GM18502 (cell line): ENCODE measurements at regions not wholly inside any gene's neighbourhood (a gene's known extent, or its start where the extent isn't known, plus 50 kb on each side); places are given as distances from the start of the nearest gene placed in this dataset.

Source experiments
- ATAC-seq: cut with Tn5 transposase; IDR thresholded peaks from one replicate; pipeline ENCODE4 v1.9.1; 2021; ENCODE audit warnings: mild to moderate bottlenecking; ENCODE audit not compliant: unreplicated experiment, poor library complexity

DNA sequence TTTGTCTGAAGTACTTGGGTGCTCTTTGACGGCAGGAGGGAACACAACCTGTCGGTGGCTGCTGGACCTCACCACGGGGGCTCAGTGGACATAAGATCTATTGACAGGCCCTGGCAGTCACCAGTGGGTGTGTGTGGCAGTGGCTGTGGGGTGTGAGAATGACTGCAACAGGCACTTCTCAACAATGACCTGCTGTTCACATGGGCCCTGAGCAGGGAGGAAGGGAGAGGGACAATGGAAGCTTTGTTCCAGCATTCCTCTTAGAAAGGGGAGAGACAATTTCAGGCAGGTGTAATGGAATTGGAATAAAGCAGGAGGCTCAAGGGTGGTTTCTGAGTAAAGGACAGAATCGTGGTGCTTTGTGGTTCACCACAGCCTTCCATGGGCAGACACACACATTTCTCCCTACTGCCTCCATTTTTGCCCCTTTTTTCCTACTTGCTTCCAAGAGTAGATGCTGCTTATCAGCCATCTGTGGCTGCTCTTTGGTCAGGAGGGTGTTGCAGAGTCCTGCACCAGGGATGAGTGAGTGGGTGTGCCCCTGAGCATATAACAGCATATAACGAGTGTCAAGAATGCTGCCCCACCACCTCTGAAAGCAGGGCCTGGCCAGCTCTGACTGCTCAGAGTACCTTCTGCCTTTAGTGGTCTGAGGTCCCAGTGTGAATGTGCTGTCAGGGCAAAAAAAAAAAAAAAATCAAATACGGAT is 267.7 kb downstream of the RASSF9 start:
- ATAC-seq, result no peak

DNA sequence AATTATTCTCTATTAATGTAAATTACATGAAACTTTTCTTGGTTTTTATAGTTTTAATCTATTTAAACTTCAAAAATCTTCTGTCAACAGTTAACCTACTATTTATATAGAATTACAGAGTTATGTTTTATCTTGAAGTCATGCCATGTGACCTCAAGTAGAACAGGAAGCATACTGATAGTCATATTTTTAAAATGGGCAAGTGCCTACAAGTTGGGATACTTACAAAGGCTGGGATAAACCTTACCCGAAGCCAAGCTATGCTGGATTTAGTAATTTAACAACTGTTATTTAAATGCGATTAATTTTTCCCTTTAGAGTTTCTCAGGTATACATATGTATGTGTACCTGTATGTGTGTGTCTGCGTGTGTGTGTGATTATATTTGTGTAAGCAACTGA is 266.9 kb downstream of the RASSF9 start:
- no peak for ATAC-seq

DNA sequence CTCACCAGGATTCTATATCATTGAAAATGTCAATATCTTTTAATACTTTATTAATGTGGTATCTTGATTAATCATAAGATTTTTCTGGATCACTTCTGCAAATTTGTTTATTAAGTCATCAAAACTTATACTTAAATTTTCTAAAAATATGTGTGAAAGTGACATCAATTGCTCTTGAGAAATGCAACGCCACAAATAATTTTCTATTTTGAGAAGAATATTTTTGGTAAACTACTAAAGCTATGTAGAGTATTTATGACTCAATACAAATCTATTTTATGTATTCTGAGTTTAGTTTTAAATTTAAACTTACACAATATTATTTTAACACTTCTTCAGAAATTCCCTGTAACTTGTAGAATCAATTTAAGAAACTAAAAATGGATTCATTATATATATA is 263.3 kb downstream of the RASSF9 start:
- ATAC-seq, result no peak

DNA sequence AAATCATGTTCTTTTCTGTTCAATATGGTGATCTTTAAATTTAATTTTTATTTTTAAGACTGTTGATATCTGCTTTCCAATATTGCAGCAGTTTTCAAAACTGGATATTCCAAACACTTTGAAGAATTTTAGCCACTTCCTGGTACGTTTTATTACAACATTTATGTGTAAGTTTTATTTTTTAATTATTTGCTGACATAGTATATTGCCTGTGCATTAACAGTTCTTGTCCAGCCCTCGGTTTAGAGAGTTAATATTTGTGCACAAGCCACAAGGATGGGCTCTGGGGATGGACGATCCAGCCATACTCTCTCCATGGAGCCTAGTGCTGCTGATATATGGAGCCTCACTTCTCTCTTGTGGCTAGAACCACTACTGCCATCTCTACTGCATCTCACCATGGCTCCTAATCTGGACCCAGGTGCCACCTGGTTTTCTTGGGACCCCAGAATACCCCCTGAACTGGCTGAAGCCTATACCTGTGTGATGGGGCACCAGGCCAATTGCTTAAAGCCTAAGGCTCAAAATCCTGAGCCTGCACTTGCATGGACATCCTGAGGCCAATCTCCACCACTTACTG is 262.5 kb downstream of the RASSF9 start:
- no peak for ATAC-seq

DNA sequence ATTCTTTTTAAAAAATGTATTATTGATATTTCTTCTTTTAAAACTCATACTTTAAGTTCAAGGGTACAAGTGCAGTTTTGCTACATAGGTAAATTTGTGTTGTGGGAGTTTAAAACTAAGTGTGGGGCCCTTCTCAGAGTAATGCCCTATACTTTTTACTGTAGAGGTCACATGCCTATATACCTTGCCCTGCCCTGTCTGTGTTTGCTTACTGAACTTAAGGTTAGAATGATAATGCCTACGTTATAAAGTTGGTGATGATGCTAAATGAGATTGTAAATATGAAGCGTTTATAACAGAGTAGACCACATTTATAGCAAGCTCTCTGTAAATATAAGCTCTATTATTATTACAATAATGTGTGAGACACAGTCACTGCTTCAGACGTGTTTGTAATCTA is 261.9 kb downstream of the RASSF9 start:
- ATAC-seq, result no peak

DNA sequence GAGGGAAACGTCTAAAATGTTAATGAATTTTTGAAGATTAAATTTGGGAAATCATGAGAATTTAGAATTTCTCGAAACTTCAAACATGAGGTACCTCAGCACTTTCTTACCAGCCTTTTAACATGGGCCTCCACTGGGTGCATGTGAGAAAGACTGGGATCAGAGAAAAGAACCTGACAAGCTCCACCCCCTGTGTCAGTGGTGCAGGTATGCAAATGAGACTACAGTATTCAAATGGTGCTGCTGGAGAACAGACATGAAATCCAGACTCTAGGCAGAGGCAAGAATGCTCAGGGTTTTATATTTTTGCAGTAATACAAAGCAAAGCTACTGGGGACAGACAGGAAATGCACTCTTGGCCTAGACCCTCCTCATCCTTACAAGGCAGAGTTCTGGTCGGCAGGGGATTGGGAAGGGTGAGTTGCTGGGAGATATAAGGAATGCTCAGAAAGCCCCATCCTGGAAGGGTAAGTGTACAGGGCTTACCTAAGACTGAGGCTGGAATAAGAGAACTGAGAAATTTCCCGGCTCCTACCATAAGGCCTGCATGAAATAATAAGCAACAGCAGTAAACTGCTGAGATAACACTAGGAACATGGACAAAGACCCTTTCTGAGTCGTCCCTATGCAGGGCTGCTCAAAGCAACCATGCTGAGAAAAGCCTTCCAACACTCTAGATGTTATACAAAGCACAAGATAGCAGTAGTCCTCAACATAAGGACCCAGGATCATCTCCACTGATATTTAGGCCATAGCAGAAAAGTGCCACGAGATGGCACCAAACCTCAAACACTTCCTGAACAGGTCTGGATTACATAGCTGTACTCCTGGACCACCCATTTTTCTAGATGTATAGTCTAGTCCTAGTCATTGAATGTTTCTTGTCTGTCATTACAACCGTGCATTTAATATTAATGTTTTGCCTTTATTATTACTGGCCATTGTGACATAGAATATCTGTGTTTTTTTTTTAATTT is 260.8 kb downstream of the RASSF9 start:
- ATAC-seq, result peak; percentile 97

DNA sequence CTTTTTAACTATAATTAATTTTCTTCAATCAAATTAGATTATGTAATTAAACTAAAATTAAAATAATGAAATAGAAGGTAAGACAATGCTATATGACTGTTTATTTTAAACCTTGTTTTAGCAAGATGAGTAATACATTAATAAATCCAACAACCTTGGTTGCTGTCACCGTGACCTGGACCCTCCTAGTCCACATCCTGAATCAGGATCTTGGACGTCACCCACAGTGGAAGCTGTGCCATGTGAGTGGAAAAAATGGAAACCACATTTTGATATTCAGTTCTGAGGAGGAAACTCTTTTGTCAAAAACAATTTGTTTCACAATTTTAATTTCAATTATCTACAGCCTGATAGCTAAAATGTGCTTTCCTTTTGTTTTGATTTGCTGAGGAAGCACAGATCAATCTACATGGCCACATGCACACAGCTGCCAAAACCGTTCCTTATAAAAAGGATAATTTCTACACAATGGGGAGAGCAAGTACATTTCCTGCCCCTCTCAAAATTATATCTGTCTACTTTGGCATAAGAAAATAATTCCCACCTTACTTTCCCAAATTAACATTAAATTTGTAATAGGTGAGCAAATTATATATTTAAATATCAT is 255.5 kb downstream of the RASSF9 start:
- no peak for ATAC-seq

DNA sequence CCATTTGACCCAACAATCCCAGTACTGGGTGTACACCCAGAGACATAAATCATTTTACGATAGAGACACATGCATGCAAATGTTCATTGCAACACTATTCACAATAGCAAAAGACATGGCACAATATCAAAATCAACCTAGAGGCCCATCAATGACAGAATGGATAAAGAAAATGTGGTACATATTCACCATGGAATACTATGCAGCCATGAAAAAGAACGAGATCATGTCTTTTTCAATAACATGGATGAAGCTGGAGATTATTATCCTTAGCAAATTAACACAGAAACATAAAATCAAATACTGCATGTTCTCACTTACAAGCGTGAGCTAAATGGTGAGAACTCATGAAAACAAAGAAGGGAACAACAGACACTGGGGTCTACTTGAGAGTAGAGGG is 249.1 kb downstream of the RASSF9 start:
- no peak for ATAC-seq

DNA sequence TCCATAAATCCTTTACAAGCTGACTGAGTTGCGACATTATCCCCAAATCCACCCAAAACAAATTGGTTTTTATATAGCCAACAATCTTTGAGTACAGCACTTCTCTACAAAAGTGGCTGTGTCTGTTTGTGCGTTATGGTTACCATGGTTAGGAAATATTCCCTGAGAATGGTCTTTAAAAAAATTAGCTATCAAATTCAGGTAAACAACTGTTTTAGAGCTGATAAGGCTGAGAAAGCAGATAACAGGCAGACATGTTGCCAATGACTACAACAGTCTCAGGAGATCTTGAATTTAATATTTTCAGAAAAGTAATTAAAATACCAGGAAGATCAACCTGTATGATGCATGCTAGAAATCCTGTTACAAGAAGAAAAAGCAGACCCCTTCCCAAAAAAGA is 248.0 kb downstream of the RASSF9 start:
- no peak for ATAC-seq

DNA sequence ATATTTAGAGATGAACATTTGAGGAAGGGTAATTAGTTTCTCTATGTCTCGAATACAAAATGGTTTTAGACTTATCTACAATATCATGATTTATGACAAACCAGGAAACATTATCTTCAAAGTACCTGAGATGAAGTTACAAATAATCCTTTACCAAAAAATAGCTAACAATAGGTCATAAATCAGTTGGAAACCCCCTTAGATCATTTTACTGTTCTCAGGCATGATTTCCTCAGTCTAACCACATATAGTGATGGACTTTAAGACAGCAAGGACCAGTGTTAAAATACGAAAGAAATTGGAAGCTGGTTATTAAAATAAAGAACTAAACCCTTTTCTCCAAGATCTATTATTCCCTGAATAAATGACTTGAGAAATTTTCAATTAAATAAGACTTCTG is 235.4 kb downstream of the RASSF9 start:
- ATAC-seq, result no peak

DNA sequence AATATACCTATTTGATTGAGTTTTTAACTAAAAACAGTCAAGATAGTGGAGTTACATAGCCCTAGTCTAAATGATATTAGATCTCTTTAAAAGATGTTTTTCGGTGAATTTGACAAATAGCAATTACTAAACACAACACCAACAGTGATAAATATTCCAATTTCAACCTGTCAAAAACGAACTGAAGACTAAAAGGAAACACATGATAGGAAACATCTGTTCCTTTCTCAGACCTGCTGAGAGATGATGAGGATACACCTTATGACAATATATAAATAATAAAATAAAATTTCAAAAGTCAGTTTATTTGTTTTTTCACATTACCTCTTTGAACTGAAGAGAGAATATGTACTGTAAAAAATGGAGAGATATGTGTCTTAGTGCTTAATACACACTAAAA is 232.7 kb downstream of the RASSF9 start:
- no peak for ATAC-seq

DNA sequence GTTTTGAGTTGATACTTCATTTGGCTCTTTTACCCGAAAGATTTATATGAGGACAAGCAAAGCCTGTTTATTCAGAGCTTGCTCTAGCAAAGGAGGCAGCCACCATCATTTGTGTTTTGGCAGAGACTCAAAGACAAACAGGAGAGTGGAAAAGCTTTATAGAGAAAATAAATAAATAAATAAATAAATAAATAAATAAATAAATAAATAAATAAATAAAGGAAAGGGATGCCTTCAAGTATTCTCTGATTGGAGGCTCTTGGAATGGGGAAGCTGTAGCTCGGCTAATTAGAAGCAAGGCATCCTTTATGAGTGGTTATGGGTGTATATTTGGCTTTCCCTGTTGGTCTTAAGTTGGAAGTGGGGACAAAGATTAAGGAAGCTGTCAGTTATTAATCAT is 229.8 kb downstream of the RASSF9 start:
- ATAC-seq, result no peak

DNA sequence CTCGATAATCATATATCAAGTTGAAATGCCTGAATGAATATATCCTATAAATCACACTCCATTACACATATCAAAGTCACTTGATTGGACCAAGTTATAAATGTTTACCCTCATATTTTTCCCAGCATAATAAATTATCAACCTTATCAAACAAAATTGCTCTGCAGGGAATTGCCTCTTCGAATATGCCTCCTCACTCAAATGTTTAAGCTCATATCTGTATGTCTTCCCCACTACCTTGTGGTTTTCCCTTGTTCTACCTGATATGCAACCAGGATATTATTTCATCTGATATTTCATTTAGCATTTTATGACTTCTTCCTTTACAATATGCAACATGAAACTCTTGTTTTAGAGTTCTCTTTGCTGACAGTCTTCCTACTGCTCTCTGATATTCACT is 226.4 kb downstream of the RASSF9 start:
- ATAC-seq, result no peak

DNA sequence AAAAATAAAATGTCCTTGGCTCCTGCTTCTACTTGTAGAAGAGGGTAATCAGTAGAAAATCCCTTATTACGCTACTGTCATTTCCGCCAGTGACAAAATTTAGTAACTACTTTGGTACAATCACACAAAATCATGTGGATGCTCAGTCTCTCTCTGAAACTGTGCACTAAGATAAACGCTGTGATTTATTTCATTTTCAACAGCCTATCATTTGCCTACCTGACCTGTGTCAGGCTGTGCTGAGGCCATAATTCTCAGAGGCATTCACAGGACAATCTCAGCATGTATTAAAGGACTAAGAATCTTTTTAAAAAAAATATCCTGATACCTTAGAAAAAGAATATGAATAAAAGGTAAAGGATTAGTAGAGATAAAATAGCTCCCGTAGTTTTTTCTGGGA is 226.0 kb downstream of the RASSF9 start:
- no peak for ATAC-seq

DNA sequence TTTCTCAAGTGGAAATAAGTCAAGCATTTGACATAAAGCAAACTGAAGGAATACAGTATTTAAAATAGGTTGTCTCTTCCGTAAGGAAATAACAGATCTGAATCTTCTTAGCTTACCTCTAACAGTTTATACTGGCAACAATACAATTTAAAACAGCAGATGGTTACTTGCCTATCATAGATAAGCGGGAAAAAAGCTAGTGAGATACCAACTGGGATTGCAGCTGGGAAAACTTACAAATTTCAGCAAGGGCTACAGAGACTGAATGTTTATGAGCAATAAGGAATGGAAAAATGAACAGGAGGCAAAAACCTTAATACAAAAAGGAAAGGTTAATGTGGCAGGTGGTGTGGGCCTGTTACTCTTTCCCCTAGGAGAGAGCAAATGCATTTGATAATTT is 220.0 kb downstream of the RASSF9 start:
- ATAC-seq, result no peak

DNA sequence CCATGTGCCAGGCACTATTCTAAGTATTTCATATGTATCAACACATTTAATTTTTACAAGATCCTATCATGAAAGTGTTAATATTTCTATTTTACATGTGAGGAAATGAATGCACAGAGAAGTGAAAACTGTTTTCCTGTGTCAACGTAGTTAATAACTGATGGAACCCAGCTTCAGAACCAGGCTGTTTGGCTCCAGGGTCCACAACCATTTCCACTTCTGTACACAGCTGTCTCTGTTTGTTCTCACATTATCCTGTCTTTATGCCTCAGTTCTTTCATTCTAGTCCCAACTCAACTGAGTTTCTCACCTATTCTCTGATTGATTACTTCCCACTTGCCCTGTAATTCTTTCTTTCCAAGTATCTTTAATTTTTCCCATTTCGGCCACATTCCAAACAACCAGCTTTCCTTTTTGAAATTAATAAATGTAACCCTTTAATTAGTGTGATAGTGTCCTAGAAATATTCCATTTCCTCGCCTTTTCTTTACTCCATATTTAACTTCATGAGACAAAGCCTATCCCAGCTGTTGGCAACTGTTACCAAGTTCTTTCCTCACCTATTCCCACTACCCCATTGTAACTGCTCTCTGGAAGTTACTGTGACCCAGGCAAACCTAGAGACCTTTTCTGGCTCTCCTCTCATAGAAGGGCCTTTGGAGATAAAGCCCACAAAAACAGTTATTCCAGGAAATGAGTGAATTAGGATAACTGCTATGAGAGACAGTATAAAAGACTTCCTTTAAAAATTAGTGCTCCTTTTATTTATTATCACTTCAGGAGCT is 218.7 kb downstream of the RASSF9 start:
- no peak for ATAC-seq

DNA sequence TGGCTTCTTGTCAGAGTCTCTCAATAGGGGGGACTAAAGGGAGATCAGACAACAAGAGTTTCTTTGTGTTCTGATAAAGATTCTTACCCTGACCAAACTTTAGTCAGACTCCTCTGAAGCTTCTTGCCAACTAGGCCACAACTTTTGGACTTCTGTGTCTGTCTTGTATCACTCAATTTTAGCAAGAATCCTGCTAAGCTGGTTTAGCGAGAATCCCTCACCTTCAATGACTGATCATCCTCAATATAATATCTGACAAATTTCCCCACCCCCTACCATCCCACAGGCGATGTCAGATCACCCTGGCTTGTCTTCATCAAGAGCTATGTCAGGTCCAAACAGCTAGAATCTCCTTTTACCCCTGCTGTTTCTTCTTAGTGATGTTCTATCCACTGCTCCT is 215.2 kb downstream of the RASSF9 start:
- no peak for ATAC-seq

DNA sequence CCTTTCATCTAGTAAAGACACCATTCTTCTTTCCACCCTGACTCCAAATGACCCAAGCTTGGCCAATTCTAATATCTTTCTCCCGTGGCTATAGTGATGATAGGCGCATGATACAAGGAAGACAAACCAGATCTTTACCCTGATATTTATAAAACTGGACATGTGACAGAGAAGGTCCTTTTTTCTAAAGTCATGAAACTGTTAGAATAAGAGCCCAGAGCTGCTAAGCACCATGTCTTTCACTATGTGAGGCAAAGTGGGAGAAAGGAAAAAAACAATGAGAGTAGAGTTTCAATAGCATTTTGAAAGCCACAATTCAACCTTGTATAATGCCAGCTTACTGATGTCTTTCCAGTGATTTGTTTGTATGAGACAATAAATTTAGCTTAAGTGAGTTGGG is 212.4 kb downstream of the RASSF9 start:
- no peak for ATAC-seq

DNA sequence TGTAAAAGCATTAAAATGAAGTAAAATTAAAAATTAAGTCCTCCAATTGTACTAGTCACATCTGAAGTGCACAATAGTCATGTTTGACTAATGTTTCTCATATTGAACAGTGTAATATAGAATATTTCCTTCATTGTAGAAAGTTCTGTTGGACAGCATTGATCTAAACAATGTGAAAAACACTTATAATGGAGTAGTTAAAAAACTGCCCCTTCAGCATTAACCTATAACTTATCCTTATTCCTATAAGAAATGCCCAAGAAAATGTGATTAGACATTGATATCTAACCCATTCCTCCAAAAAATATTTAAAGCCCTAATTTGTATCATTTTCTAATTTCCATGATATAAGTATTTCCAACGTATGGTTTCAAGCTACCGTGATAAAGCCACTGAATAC is 210.7 kb downstream of the RASSF9 start:
- no peak for ATAC-seq
